HG02870 (cell line): ENCODE measurements at regions not wholly inside any gene's neighbourhood (a gene's known extent, or its start where the extent isn't known, plus 50 kb on each side); places are given as distances from the start of the nearest gene placed in this dataset.

Experiments
- ATAC-seq: cut with Tn5 transposase; IDR thresholded peaks from one replicate; pipeline ENCODE4 v1.9.1; 2021; ENCODE audit warnings: mild to moderate bottlenecking, moderate library complexity; ENCODE audit not compliant: unreplicated experiment

- no peak for ATAC-seq
These were observed 54.1 kb downstream of the IRF2BPL start for GRCh38 chr14:76974365-76974764.

- ATAC-seq: no peak
These were observed 57.0 kb downstream of the IRF2BPL start for GRCh38 chr14:76971549-76971948.

- no peak for ATAC-seq
These were observed 59.9 kb downstream of the IRF2BPL start for GRCh38 chr14:76968621-76969063.

GRCh38 chr14:76967788-76968187 is 60.7 kb downstream of the IRF2BPL start:
- no peak for ATAC-seq

GRCh38 chr14:76965232-76965631 is 63.3 kb downstream of the IRF2BPL start:
- no peak for ATAC-seq

- no peak for ATAC-seq
These were observed 63.8 kb downstream of the IRF2BPL start for GRCh38 chr14:76964695-76965094.

GRCh38 chr14:76963372-76963771 is 65.1 kb downstream of the IRF2BPL start:
- no peak for ATAC-seq

- ATAC-seq: no peak
These were observed 66.2 kb downstream of the IRF2BPL start for GRCh38 chr14:76962303-76962660.

GRCh38 chr14:76961631-76962302 is 66.7 kb downstream of the IRF2BPL start:
- peak; percentile 78 for ATAC-seq

- ATAC-seq: peak; percentile 37
These were observed 69.4 kb downstream of the IRF2BPL start for GRCh38 chr14:76958980-76959710.

GRCh38 chr14:76958020-76958979 is 70.2 kb downstream of the IRF2BPL start:
- ATAC-seq: no peak

- no peak for ATAC-seq
These were observed 71.2 kb downstream of the IRF2BPL start for GRCh38 chr14:76957224-76957891.

GRCh38 chr14:76956316-76957090 is 72.0 kb downstream of the IRF2BPL start:
- no peak for ATAC-seq

- no peak for ATAC-seq
These were observed 72.8 kb downstream of the IRF2BPL start for GRCh38 chr14:76955575-76956315.

GRCh38 chr14:76954394-76955190 is 73.9 kb downstream of the IRF2BPL start:
- ATAC-seq: no peak

- ATAC-seq: no peak
These were observed 75.1 kb downstream of the IRF2BPL start for GRCh38 chr14:76953311-76953945.

GRCh38 chr14:76951166-76951565 is 77.3 kb downstream of the IRF2BPL start:
- no peak for ATAC-seq
